ENCODE measurements at regions not wholly inside any gene's neighbourhood (a gene's known extent, or its start where the extent isn't known, plus 50 kb on each side); places are given as distances from the start of the nearest gene placed in this dataset.

- H3K4ac ChIP-seq (ENCODE audit: low read depth, low read length): no peak overlapping the region
- no peak overlapping the region for H3K4me2 ChIP-seq (ENCODE audit: insufficient read depth, insufficient read length, low read length)
- no peaks in the 10 kb centered on the region for H3K27me3 ChIP-seq (ENCODE audit: insufficient read depth, low read length)
- H4K8ac ChIP-seq (replicated peaks; ENCODE audit: insufficient read length, low read depth, low read length): no peak overlapping the region
- H2BK15ac ChIP-seq (ENCODE audit: low read depth, low read length): no peak overlapping the region
- H2BK20ac ChIP-seq (ENCODE audit: low read depth, low read length, poor library complexity, severe bottlenecking): no peak overlapping the region
- Mint-ChIP-seq H3K27ac (no peak overlapping the region; a peak in 1 of 7 replicates), H3K27me3 (ENCODE audit: low read depth) (peaks cover 5% of the 10 kb centered on the region), H3K36me3 (ENCODE audit: insufficient read depth in 1 of 3, low read depth in 3 of 3) (peaks cover 0 to 2% (median 0%) of the 10 kb centered on the region in 3 experiments; a peak in 2 of 7 replicates), H3K4me3 (peak overlapping the region in 1 of 2 experiments; percentile 38; a peak in 2 of 5 replicates), H3K9me3 (peaks cover 29 to 71% of the 10 kb centered on the region in 2 experiments), H3K4me1 (peaks cover 0 to 7% of the 10 kb centered on the region in 2 experiments; a peak in 1 of 4 replicates)
- H2BK12ac ChIP-seq (ENCODE audit: insufficient read length, low read depth, low read length): no peak overlapping the region
- no peak overlapping the region for H3K56ac ChIP-seq (ENCODE audit: insufficient read length, low read depth, low read length)
- H2BK120ac ChIP-seq (ENCODE audit: low read depth, low read length, poor library complexity, severe bottlenecking): no peak overlapping the region
- no peaks in the 10 kb centered on the region for H3K79me1 ChIP-seq (ENCODE audit: insufficient read depth, low read depth, low read length, poor library complexity, severe bottlenecking)
- H4K91ac ChIP-seq (ENCODE audit: insufficient read length, low read depth, low read length): no peak overlapping the region
- H3K23me2 ChIP-seq (ENCODE audit: insufficient read length, low read depth, low read length, poor library complexity, severe bottlenecking): no peaks in the 10 kb centered on the region
- H3K9me3 ChIP-seq (ENCODE audit: control insufficient read depth, low read depth, low read length): peaks cover 5% of the 10 kb centered on the region
- no peak overlapping the region for H2AFZ ChIP-seq (ENCODE audit: low read length)
- H3K18ac ChIP-seq (ENCODE audit: insufficient read length, low read depth, low read length): no peak overlapping the region
- H3K27ac ChIP-seq (ENCODE audit: insufficient read length, low read depth, low read length): no peak overlapping the region
- no peak overlapping the region for H4K5ac ChIP-seq (ENCODE audit: insufficient read length, low read depth, low read length)
- H3K4me1 ChIP-seq (ENCODE audit: insufficient read depth, low read length): no peaks in the 10 kb centered on the region
- DNase-seq: no peak
- H3T11ph ChIP-seq (ENCODE audit: low read length): no peak overlapping the region
- H3K9ac ChIP-seq (ENCODE audit: extremely low read depth, insufficient read length, low read length): no peak overlapping the region
- H2AK5ac ChIP-seq (ENCODE audit: insufficient read length, low read length): no peak overlapping the region
- H3K14ac ChIP-seq (ENCODE audit: insufficient read depth, low read length): no peak overlapping the region
- no peak for TF ChIP-seq CTCF (conservative IDR thresholded peaks at IDR 0.05)
- no peak overlapping the region for H2BK5ac ChIP-seq (ENCODE audit: insufficient read length, low read length)
- H3K79me2 ChIP-seq (ENCODE audit: insufficient read depth, low read length): no peaks in the 10 kb centered on the region
- WGBS (ENCODE audit: extremely low coverage, insufficient read length, low lambda C conversion rate): no CpG with 5 or more reads among the region's 32 CpGs
- no peak overlapping the region for H3K23ac ChIP-seq (ENCODE audit: insufficient read length, low read depth, low read length)
- H4K20me1 ChIP-seq (ENCODE audit: control insufficient read depth, insufficient read depth, insufficient read length): no peaks in the 10 kb centered on the region
Observed at GRCh38 chr4:8939840-8940742, 68.5 kb upstream of the HMX1 start.

Data from H9 (cell line).